NCI-H82 treated with DMSO at 0.1 percent for 48 hours (cell line): ENCODE measurements at regions not wholly inside any gene's neighbourhood (a gene's known extent, or its start where the extent isn't known, plus 50 kb on each side); places are given as distances from the start of the nearest gene placed in this dataset.

Experiments
- DNase-seq: peaks from one replicate; lab custom pipeline; 2025; ENCODE audit not compliant: unreplicated experiment; lab: John Stamatoyannopoulos, UW

DNA sequence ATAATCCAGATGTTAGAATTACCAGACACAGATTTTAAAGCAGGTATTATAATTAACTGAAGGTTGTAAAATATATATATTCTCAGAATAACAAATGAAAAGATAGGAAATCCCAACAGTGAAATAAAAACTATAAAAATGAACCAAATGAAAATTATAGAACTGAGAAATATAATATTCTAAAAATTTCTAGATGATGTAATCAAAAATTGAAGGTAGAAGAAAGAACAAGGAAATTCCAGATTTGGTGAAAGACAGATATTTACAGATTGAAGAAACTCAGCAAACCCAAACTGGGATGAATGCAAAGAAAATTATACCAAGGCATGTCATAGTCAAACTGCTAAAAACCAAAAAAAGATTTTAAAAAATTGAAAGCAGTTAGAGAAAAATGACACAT is 729.4 kb downstream of the MATN1 start:
- DNase-seq: no peak

DNA sequence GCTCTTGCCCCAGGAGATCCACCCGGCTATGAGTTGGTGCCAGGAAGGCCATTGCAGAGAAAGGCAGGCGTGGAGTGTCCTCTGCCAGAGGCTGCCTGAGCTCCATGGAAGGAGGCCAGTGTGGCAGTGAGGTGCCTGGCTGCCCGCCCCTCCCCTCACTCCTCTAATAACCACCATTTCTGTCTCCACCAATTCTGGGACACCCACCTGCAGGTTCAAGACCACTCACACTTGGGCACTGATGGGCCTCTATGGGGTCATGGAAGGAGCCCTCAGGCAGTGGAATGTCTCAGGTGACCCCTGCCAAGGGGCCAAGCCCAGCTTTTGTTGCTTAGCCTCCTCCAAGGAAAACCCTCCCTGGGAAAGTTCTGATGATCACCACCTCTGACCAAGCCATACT is 731.6 kb downstream of the MATN1 start:
- DNase-seq: no peak

DNA sequence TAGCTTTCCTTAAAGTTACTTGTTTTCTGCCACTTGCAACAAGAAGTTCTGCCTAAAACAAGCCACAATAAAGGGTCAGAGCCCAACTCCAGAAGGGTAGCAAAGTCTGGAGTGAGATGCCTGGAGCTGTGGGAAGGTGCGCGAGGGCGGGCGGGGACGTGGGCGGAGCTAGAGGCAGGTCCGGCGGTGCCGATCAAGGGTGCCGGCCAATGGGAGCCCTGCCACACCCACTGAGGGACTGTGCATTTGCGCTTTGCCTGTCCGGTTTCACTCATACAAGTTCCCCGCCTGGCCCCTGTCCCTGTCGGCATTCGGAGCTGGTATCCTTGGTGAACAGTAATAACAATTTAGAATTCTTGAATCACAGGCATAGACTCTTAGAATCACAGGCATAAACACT is 732.4 kb downstream of the MATN1 start:
- DNase-seq: no peak

DNA sequence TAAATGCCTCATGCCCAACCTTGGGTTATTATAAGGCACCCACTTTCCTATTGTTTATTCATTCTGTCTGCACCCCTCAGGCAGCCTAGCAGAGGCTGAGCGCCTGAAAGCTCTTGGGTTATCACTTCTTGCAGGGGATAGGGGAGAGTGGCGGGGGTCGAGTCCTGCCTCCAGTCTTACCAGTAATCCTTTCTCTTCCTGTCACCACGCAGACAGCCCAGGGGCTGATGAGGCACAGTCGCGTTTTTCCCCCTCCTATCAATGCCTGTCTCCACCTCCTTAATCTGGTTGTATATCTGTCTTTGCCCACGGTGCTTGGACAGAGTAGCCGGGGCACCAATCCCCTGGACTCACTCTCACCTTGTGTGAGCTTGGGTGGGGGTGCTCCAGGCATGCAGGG is 733.1 kb downstream of the MATN1 start:
- no peak for DNase-seq

DNA sequence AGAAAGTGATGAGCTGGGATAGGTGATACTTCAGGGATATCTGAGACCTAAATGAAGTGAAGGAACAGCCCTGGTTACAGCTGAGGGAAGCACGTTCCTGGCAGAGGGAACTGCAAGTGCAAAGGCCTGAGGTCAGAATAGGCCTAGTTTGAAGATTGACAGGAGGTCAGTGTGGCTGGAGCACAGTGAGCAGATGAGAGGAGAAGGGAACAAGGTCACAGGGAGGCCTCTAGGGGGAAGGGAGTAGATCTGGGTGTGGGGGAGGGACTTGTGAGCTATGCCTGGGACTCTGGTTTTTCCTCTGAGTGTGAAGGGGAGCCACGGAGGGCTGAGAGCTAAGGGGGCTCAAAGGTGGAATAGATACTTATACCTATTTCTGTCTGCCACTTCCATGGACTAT is 736.4 kb downstream of the MATN1 start:
- DNase-seq: no peak

DNA sequence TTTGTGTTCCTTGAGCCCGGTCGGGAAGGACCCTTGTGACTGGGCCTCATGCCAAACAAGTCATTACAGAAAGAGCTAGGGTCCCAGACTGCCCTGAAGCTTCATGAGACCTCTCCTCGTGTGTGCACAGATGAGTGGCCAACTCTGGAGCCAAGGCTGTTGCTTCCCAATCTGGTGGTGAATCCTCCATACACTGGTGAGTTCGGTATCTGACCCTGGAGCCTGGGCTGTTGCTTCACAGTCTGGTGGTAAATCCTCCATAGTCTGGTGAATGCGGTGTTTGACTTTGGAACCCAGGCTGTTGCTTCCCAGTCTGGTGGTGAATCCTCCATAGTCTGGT is 737.8 kb downstream of the MATN1 start:
- DNase-seq: no peak

DNA sequence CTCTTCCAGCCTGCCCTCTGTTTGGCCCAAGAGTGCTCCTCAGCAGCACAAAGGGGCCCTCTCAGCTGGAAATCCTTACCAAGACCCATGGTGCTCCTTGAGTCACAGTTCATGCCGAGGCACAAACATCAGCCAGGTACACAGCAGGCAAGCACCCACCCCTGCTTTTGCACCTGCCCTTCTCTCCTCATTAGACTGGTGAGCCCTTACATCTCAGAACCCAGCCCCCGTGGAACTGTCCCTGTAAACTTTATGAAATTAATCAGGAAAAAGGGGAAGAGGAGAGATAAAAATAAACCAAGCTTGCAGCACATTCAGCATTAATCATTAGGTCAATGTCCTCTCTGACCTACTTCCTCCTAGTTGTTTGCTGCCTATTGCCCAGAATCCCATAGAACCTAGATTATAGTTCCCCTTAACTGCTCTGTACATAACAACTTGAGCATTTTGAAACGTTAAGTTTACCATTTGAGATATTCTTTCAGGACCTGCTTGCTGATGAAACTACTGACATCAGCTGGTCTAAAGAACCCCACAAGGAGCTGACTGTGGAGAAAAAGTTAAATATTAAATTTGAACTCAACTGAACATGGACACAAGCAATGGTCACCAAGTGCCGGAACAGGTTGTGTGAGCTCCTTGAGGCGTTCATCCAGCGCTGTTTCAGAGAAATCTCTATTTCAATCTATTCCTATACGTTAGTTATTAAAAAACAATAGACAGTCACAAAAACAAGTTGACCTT is 738.4 kb downstream of the MATN1 start:
- DNase-seq: no peak

DNA sequence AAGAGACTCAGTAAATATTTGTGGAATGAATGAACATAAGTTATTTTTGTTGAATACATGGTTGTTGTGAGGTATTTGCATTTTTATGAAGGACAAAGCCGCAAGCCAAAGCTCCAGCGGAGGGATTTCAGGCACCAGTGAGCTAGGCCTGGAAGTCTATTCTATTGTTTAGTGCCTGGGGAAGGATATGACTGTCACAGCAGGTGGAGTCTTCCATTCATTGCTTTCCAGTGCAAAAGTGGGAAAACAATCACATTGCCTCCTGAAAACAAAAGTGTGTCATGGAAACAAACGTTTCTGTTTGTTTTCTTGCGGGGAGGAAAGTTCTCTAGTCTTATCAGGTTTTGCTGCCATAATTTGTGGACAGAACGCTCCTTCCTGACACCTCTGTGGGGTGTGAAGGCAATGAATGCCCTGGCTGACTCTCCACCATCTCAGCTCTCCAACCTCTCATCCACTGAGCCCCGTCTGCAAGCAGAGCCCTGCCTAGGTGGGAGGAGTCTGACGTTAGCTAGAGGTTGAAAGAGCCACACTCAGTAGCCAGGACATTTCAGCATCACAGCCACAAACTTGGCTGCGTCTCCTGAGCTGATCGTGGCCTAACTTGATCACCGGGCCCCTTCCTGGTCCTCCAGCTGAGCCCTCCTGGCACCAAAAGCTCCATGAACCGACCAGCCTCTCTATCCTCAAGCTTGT is 739.1 kb downstream of the MATN1 start:
- DNase-seq: no peak

DNA sequence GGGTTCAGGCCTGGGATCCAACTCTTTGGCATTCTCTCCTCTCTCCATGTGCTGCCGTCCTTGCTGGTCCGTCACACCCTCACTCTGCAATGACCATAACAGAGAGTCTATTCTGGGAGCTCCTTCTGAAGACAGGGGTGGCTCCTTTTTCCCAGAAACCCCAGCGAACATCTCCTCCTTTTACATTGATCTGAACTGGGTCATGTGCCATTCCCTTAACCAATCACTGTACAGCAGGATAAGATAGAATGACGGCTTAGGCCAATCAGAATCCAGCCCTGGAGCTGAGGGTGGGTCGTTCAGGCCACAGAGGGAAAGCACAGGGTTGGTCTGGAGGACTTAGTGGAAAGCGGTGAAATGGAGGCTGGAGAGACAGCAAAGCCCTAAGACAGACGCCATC is 740.1 kb downstream of the MATN1 start:
- DNase-seq: no peak

DNA sequence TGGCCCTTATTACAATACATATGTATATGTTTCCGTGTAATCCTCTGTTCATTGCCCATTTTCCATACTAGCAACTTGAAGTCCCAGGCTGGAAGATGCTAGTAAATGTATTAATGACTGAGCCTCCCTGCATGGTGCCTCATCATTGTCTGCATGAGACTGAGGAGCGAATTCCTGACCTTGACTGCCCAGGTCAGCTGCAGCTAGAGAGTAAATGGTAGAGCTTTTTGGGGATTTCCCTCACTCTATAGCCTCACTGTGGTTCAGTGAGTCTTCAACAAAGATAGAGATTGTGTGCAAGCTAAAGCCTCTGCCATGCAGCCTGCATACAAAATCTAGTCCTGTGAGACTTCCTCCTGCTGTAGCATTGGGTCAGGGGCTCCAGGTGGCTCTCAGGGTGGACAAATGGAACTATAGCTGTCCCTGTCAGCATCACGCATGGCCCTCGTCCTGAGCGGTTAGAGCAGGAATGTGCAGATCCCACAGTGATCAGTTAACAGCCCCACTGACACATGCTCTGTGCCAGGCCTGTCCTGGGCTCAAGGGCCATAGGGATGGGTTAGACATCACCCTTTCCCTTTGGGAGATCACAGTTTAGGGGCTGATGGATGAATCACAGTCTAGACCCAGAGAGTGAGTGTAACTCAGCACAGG is 741.7 kb downstream of the MATN1 start:
- no peak for DNase-seq

DNA sequence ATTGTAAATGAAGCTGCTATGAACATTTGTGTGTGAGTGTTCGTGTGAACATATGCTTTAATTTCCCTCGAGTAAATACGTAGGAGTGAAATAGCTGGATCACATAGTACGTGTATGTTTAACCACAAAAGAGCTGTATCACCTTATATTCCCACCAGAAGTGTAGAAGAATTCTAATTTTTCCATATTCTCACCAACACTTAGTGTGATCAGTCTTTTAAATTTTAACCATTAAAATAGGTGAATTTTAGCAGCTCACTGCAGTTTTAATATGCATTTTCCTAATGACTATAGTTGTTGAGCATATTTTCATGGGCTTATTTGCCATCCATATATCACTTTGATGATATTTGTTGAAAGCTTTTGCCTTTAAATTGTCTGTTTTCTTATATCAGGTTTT is 741.2 kb downstream of the PTPRU start:
- DNase-seq: no peak

DNA sequence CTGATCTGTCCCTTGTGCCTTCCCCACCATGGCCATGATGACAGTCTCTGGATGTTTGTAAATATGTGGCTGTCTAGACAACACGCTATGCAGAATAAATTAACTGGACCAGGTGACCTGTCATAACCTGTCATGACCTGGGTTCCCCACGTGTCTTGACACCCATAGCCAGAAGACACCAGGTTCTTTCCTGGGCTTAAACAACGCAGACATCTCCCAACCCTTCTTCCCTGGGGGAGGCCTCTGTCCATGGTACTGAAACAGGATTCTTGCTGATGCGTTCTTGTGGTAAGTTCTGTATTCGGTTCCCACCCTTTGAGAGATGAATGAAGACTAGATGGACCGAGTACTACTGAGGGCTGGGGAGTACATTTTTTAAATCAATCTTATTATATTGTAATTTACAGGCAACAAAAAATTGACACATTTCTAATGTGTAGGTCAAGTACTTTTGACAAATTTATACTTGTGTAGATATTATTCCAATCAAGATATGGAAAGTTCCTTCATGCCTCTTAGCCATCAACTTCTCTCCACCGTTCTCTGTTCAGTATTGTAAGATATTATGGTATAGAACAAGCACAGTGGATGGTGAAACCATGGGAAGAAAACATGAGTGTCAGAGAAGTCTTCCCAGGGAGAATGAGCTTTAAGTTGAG is 738.8 kb downstream of the PTPRU start:
- DNase-seq: no peak

DNA sequence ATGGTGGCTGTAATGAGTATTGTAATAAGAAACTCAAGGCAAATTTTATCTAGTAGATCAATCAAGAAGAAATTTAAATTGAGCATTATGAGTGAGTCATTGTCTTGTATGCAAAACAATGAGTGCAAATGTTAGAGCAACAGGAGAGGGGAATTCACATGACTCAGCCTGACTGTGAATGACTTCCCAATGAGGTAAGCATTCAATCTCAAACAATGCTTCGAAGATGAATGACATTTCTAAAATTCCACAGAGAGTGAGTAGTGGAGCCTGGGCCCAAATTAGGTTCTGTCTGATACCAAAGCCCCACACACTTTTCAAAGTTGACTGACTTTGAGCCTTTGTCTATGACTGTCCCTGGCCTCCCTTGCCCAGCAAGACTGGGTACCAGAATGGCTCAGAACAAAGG is 738.0 kb downstream of the PTPRU start:
- DNase-seq: no peak

DNA sequence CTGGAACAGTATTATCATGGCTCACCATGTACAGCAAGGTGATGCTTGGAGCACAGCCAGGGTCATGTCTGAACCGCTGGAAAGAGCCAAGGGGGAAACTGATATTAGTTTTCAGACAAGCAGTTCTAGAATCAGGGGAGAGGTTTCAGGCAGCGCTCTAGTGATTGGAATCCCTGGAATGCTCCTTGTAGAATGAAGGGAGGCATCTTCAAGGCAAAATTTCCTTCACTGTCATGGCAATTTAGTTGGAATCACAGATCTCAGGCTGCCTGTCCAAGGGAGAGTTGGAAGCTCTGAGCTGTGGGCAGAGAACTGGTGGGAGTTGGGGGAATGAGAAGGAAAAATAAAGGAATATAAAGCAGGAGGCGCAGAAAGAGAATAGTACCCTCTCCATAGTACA is 737.1 kb downstream of the PTPRU start:
- no peak for DNase-seq

DNA sequence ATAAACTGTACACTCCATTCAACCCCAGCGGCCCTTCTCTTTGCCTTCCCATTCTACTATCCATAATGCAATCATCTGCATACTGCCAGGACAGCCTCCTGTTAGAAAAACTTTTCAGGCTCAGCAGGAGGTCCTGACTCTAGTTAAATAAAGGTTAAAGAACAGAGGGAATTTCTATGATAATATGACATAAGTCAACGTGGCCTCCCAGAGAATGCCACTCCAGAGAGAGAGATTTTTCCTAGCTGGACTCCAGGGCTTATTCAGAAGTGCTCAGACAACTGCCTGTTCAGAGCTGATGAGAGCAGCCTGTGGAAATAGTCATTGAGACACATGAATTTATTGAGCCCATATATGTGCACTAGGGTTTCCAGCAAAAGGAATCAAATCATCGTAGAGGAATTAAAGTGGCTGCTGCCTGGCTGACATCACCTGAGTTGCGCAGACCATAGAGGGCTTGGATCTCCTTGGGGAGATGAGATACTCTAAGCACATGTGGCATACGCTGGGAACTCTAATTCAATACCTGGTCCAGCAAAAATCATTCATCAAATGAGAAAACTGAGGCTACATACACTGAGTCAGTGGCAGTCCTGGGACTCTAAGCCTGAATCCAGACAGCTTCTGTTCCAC is 736.2 kb downstream of the PTPRU start:
- DNase-seq: no peak

DNA sequence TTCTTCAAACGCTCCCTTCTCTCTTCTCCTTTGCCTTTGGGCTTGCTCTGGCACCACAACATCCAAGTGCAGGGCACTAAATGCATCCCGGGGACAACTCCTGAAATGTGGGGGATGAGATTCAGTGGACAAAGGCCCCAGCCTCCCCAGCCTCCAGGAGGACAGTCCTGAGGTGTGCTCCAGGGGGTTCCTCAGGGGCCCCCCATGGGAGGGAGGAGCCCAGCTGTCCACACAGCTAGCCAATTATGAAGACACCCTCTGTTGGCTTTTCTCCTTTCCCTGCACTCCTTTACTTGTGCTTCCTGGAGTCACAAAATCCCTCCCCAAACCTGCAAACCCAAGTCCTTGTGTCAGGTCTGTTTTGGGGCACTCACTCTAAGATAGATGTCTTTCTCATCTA is 735.4 kb downstream of the PTPRU start:
- no peak for DNase-seq

DNA sequence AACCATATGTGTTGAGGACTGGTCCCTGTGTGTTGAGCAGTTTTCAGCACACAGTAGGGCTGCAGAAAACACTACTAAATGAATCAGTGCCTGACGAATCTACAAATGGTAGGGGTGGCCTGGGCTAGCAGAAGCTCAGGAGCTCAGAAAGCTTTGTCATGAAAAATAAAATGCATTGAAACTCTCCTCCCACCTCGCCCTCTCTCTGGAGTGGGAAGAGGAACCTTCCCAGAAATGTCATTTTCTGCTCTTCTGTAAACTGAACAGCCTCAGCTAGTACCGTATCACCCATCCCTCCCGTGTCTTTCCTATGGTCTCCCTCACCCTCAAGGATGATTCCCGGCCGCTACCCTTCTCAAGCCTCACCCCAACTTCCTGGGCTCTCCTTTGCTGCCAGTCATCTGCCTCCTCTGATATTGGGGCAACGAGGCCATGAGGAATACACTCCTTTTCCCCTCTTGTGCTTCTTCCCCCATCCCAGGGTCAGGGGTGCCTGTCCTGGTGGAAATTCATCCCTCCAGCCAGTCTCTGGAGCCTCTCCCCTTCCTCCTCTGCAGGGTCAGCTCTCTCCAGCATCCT is 734.5 kb downstream of the PTPRU start:
- DNase-seq: no peak

DNA sequence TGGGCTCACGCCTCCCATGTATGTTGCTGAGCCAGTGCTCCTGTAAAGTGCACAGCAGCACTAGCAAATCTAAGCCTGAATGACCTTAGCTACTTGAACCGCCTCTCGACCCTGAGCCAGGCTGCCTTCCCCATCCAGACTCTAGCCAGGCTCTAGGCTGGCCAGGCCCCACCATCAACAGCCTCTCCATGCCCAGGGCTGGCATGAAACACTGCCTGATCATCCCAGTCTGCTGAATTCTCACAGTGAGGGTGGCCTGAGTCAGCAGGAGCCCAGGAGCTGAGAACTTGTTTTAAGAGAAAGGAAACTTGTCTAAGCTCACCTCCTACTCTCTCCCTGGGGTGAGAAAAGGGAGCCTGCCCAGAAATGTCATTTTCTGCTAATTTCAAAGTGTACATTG is 733.3 kb downstream of the PTPRU start:
- DNase-seq: no peak

DNA sequence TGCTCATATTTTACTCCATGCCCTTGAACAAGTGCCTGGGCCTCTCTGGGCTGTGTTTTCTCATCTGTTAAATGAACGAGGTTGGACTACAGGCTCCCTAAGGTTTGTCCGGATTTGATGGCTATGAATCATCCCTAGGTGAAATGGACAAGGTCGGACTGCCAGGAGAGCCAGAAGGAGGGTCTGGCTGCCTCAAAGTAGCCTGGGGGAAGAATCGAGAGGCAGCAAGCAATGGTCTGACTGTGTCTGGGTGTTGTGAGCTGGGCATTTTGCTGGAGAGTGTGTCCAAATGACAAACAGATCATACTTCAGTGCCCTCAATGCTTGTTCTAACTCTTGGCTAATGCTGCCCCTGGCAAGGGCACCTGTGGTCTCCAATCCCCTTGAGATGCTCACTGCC is 730.9 kb downstream of the PTPRU start:
- DNase-seq: no peak

DNA sequence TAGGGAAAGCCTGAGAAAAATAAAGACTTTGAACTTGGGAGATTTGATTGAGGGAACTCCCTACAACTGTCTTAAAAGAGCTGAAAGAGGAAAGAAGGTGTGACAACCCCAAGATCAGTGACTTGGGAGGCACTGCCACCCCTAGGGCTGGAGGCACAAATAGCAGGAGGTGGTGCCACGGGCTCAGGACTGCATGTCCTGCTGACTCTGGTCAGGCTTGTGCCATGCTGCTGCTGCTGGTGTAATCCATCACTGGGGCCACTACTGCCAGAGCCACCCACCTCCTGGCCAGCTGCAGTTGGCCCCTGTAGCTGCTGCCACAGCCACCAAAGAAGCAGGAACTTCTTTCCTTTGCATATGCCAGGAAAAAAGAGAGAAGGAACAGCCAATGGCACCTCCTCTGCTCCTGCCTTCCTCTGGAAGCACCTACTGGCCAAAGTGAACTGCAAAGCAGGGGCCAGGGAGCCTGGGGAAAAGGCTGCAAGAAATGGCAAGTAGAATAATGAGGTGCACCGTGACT is 730.3 kb downstream of the PTPRU start:
- DNase-seq: no peak
